H7 (cell line): ENCODE measurements at regions not wholly inside any gene's neighbourhood (a gene's known extent, or its start where the extent isn't known, plus 50 kb on each side); places are given as distances from the start of the nearest gene placed in this dataset.
A peak's percentile ranks its signal among the peaks of the same experiment; 100 is the strongest.
"Not testable (repeated sequence)": the region's sequence is repeated elsewhere in the genome, so short reads cannot be mapped to it uniquely, and the experiment has no call there.

ENCODE experiments used
- DNase-seq: peaks from one replicate; pipeline ENCODE4 v3.0.0; 2012
- H3K27me3 ChIP-seq: 2 replicates; pipeline ENCODE4 v1.6.0; 2011; ENCODE audit warnings: mild to moderate bottlenecking, low read length; ENCODE audit not compliant: control insufficient read depth, insufficient read depth
- H3K36me3 ChIP-seq: replicated peaks from 2 replicates; pipeline ENCODE4 v1.5.1; 2011; ENCODE audit warnings: low read length; ENCODE audit not compliant: control insufficient read depth, insufficient read depth
- H3K4me3 ChIP-seq: 2 replicates; pipeline ENCODE4 v1.5.1; 2011; ENCODE audit warnings: low read depth, mild to moderate bottlenecking, control low read depth, low read length, moderate library complexity; ENCODE audit not compliant: insufficient read depth

GRCh38 chr3:177899275-177900067 lies 636.8 kb upstream of the KCNMB2 start:
- Histone ChIP-seq H3K27me3 (no peaks in the 10 kb centered on the region), H3K4me3 (no peak overlapping the region), H3K36me3 (no peaks in the 10 kb centered on the region)
- DNase-seq: peak; percentile 31

GRCh38 chr3:177902876-177903275 lies 633.4 kb upstream of the KCNMB2 start:
- Histone ChIP-seq H3K4me3 (no peak overlapping the region), H3K27me3 (no peaks in the 10 kb centered on the region), H3K36me3 (no peaks in the 10 kb centered on the region)
- no peak for DNase-seq

- Histone ChIP-seq H3K4me3 (no peak overlapping the region), H3K27me3 (no peaks in the 10 kb centered on the region), H3K36me3 (no peaks in the 10 kb centered on the region)
- no peak for DNase-seq
These were observed 631.6 kb upstream of the KCNMB2 start for GRCh38 chr3:177904621-177905020.

- Histone ChIP-seq H3K36me3 (no peaks in the 10 kb centered on the region), H3K4me3 (no peak overlapping the region), H3K27me3 (no peaks in the 10 kb centered on the region)
- no peak for DNase-seq
These were observed 630.8 kb upstream of the KCNMB2 start for GRCh38 chr3:177905173-177906125.

- Histone ChIP-seq H3K4me3 (no peak overlapping the region), H3K27me3 (no peaks in the 10 kb centered on the region), H3K36me3 (no peaks in the 10 kb centered on the region)
- DNase-seq: peak; percentile 23
These were observed 630.1 kb upstream of the KCNMB2 start for GRCh38 chr3:177906126-177906511.

GRCh38 chr3:177906578-177907229 lies 629.5 kb upstream of the KCNMB2 start:
- H3K27me3 ChIP-seq: no peaks in the 10 kb centered on the region
- DNase-seq: no peak
- H3K4me3 ChIP-seq: no peak overlapping the region

GRCh38 chr3:177909530-177909929 lies 626.7 kb upstream of the KCNMB2 start:
- not testable (repeated sequence) for H3K36me3 ChIP-seq

More at GRCh38 chr3:177906578-177907229, 629.5 kb upstream of the KCNMB2 start:
- no peaks in the 10 kb centered on the region for H3K36me3 ChIP-seq

DNA sequence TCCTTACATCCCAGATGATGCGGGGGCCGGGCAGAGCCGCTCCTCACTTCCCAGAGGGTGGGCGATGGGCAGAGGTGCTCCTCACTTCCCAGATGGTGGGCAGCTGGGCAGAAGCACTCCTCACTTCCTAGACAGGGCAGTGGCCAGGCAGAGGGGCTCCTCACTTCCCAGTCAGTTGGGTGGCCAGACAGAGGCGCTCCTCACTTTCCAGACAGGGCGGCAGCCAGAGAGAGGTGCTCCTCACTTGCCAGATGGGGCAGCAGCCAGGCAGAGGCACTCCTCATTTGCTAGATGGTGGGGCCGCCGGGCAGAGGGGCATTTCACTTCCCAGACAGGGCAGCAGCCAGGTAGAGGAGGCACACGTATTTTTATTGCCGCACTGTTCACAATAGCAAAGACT lies 622.0 kb upstream of the KCNMB2 start:
- Histone ChIP-seq H3K36me3 (no peaks in the 10 kb centered on the region), H3K27me3 (no peaks in the 10 kb centered on the region), H3K4me3 (no peak overlapping the region)
- DNase-seq: no peak

More at GRCh38 chr3:177909530-177909929, 626.7 kb upstream of the KCNMB2 start:
- not testable (repeated sequence) for H3K27me3 ChIP-seq, H3K4me3 ChIP-seq, DNase-seq

- Histone ChIP-seq H3K27me3 (no peaks in the 10 kb centered on the region), H3K36me3 (no peaks in the 10 kb centered on the region), H3K4me3 (no peak overlapping the region)
- DNase-seq: no peak
These were observed 619.8 kb upstream of the KCNMB2 start for GRCh38 chr3:177916461-177916860.

GRCh38 chr3:177917234-177917861 lies 618.9 kb upstream of the KCNMB2 start:
- Histone ChIP-seq H3K36me3 (no peaks in the 10 kb centered on the region), H3K4me3 (no peak overlapping the region), H3K27me3 (no peaks in the 10 kb centered on the region)
- no peak for DNase-seq

DNA sequence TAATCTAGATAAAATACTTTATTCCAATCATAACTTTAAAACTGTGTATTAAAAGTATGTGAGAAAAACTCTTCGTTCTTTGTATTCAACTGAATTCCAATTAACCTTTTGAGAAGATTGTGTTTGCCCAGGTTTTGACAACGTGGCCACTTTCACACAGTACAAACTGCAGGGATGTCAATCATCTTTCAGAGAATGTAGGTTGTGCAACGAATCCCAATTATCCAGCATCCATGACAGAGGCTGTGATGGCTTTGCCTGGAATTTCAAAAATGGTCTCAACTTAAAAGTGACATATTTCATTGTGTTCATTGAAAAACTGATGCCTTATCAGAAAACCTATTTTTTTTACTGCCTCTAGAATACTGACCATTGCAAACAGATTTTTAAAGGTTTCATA lies 615.1 kb upstream of the KCNMB2 start:
- Histone ChIP-seq H3K4me3 (no peak overlapping the region), H3K36me3 (no peaks in the 10 kb centered on the region), H3K27me3 (no peaks in the 10 kb centered on the region)
- no peak for DNase-seq

- H3K36me3 ChIP-seq: no peaks in the 10 kb centered on the region
- H3K4me3 ChIP-seq: no peak overlapping the region
- no peaks in the 10 kb centered on the region for H3K27me3 ChIP-seq
- DNase-seq: no peak
These were observed 612.0 kb upstream of the KCNMB2 start for GRCh38 chr3:177924261-177924660.

- Histone ChIP-seq H3K27me3 (no peaks in the 10 kb centered on the region), H3K36me3 (no peaks in the 10 kb centered on the region), H3K4me3 (no peak overlapping the region)
- DNase-seq: no peak
These were observed 607.9 kb upstream of the KCNMB2 start for GRCh38 chr3:177928172-177928873.

DNA sequence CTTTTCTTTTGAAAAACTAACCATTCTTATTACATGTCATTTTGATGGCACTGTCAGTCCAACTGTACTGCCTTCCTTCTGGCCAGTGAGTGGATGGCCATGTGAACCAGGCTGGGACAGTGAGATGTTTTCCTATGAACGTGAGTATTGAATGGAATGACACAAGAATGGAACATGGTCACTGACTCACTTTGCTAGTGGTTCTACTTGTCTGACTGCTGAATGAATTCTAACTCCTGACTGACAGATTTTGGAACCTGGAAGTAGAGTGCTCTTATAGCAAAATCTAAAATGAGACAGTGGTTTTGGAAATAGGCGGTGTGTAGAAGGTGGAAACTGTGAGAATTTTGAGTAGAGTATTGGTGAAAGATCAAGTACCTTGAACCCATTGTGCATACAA lies 606.9 kb upstream of the KCNMB2 start:
- Histone ChIP-seq H3K36me3 (no peaks in the 10 kb centered on the region), H3K27me3 (no peaks in the 10 kb centered on the region), H3K4me3 (no peak overlapping the region)
- DNase-seq: no peak
